Sigmoid colon (tissue), 3 donors: ENCODE measurements at regions not wholly inside any gene's neighbourhood (a gene's known extent, or its start where the extent isn't known, plus 50 kb on each side); places are given as distances from the start of the nearest gene placed in this dataset.

ENCODE experiments used
- POLR2A ChIP-seq, 2 donors: fragments of 450-650 bp; IDR thresholded peaks; one replicate each; pipeline ENCODE4 v1.6.1; 2016; ENCODE audit warnings: antibody characterized with exemption in 2 of 2, mild to moderate bottlenecking in 2 of 2, moderate library complexity in 2 of 2
- TF ChIP-seq, protein P1 (sequence below), 4 experiments: fragments of 450-650 bp in 3 of 4; fragments of 200-600 bp in 1 of 4; IDR thresholded peaks; one replicate each; pipeline ENCODE4 v1.5.1; 2016 to 2019; ENCODE audit warnings: antibody characterized with exemption in 4 of 4, mild to moderate bottlenecking in 3 of 4, moderate library complexity in 2 of 4

DNA sequence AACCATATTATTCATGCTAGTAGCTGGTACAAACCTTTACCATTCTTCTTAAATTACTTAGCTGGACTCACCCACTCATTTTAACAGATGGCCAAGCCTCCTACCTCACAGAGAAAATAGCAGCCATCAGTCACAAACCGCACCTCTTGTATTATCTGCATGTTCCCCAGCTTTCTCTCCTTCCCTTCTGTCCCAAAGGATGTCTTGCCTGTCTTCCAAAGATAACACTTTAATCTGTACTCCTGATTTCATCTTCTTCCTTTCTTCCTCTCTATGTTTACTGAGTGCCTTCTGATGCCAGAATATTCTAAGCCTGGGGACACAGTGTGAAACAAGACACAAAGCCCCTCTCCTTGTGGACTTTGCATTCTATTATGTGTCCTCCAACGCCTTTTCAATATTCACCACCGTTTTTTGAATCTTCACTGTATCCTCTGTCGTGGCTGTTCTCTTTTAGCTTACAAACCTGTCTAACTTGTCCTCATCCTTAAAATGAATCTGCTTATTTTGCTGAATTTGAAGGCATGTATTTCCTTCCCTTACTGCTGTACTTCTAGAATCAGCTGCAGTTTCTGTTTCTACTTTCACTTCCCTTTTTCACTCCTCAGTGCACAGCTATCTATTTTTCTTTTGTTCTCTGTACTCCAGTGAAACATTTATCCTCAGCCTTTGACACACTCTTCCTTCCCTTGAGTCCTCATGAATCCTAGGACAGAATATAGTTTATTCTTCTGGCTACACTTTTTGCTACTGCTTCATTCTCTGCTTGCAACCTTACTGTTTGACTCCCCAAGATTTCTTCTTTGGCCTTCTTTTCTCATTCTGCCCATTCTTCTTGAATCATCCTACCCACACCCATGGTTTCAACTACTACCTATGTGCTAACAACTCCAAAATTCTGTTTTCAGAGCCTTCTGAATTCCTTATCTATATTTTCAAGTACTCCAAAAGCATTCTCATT is 216.9 kb upstream of the SAMSN1 start:
- no peak for TF ChIP-seq POLR2A (IDR thresholded peaks at IDR 0.05)
- TF ChIP-seq, protein P1, sequence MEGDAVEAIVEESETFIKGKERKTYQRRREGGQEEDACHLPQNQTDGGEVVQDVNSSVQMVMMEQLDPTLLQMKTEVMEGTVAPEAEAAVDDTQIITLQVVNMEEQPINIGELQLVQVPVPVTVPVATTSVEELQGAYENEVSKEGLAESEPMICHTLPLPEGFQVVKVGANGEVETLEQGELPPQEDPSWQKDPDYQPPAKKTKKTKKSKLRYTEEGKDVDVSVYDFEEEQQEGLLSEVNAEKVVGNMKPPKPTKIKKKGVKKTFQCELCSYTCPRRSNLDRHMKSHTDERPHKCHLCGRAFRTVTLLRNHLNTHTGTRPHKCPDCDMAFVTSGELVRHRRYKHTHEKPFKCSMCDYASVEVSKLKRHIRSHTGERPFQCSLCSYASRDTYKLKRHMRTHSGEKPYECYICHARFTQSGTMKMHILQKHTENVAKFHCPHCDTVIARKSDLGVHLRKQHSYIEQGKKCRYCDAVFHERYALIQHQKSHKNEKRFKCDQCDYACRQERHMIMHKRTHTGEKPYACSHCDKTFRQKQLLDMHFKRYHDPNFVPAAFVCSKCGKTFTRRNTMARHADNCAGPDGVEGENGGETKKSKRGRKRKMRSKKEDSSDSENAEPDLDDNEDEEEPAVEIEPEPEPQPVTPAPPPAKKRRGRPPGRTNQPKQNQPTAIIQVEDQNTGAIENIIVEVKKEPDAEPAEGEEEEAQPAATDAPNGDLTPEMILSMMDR (IDR thresholded peaks at IDR 0.05) = no peak
